DND-41 (cell line): ENCODE measurements at regions not wholly inside any gene's neighbourhood (a gene's known extent, or its start where the extent isn't known, plus 50 kb on each side); places are given as distances from the start of the nearest gene placed in this dataset.

ENCODE experiments used
- CTCF ChIP-seq: IDR thresholded peaks from 2 replicates; pipeline ENCODE4 v1.5.1; 2012; ENCODE audit warnings: borderline replicate concordance, low read length, moderate library complexity, mild to moderate bottlenecking; ENCODE audit not compliant: poor library complexity, severe bottlenecking; ENCODE audit errors: extremely low read depth
- EZH2 ChIP-seq: IDR thresholded peaks from 3 replicates; pipeline ENCODE4 v1.6.1; 2012; ENCODE audit warnings: borderline replicate concordance, low read depth, mild to moderate bottlenecking, moderate library complexity, low read length, inconsistent platforms; ENCODE audit not compliant: severe bottlenecking

- TF ChIP-seq CTCF = no peak
- no peak for TF ChIP-seq EZH2
Measured at GRCh38 chr14:105746124-105746514, 219.7 kb downstream of the TMEM121 start.
